Neural cell (in vitro differentiated cells): ENCODE measurements at regions not wholly inside any gene's neighbourhood (a gene's known extent, or its start where the extent isn't known, plus 50 kb on each side); places are given as distances from the start of the nearest gene placed in this dataset.

Experiments
- H2AFZ ChIP-seq: fragments of 200-600, 300-800 bp; sonication (generic), shearing (Covaris generic); 2 replicates; pipeline ENCODE4 v1.6.0; 2014; ENCODE audit warnings: low read depth, mild to moderate bottlenecking, antibody characterized with exemption, low read length, moderate library complexity
- H3F3A ChIP-seq: fragments of 200-600 bp; shearing (Covaris generic); 2 replicates; pipeline ENCODE4 v1.6.1; 2016; ENCODE audit warnings: mild to moderate bottlenecking, moderate library complexity, mixed read lengths, antibody characterized with exemption, low read length; ENCODE audit not compliant: insufficient read depth, poor library complexity, severe bottlenecking
- H3K27ac ChIP-seq: fragments of 200-600, 300-800 bp; sonication (generic), shearing (Covaris generic); 2 replicates; pipeline ENCODE4 v1.5.1; 2014; ENCODE audit warnings: mild to moderate bottlenecking, low read length, moderate library complexity
- H3K27me3 ChIP-seq: fragments of 300-800, 200-600 bp; sonication (generic), shearing (Covaris generic); 2 replicates; pipeline ENCODE4 v1.6.0; 2014; ENCODE audit warnings: mild to moderate bottlenecking, low read depth, low read length, moderate library complexity; ENCODE audit not compliant: insufficient read depth
- H3K36me3 ChIP-seq: fragments of 300-800, 200-600 bp; sonication (generic), shearing (Covaris generic); 2 replicates; pipeline ENCODE4 v1.5.1; 2014; ENCODE audit warnings: mild to moderate bottlenecking, antibody characterized with exemption, low read length, moderate library complexity; ENCODE audit not compliant: insufficient read depth
- H3K4me2 ChIP-seq: fragments of 300-800, 200-600 bp; sonication (generic), shearing (Covaris generic); 2 replicates; pipeline ENCODE4 v1.6.0; 2014; ENCODE audit warnings: mild to moderate bottlenecking, low read length
- H3K4me3 ChIP-seq: fragments of 300-800, 200-600 bp; sonication (generic), shearing (Covaris generic); 2 replicates; pipeline ENCODE4 v1.5.1; 2014; ENCODE audit warnings: mild to moderate bottlenecking, low read length, moderate library complexity
- H3K79me2 ChIP-seq: fragments of 200-600 bp; shearing (Covaris generic); replicated peaks from 2 replicates; pipeline ENCODE4 v1.6.0; 2014; ENCODE audit warnings: mild to moderate bottlenecking, low read length, moderate library complexity; ENCODE audit not compliant: insufficient read depth
- H3K9ac ChIP-seq: fragments of 300-800, 200-600 bp; sonication (generic), shearing (Covaris generic); 2 replicates; pipeline ENCODE4 v1.6.1; 2016; ENCODE audit warnings: mild to moderate bottlenecking, low read length, mixed read lengths
- H3K9me2 ChIP-seq: fragments of 200-600 bp; shearing (Covaris generic); 2 replicates; pipeline ENCODE4 v1.6.1; 2016; ENCODE audit warnings: mild to moderate bottlenecking, low read length, mixed read lengths; ENCODE audit not compliant: insufficient read depth
- H3K9me3 ChIP-seq: fragments of 200-600, 300-800 bp; sonication (generic), shearing (Covaris generic); 2 replicates; pipeline ENCODE4 v1.6.1; 2016; ENCODE audit warnings: mild to moderate bottlenecking, mixed run types, low read length, moderate library complexity, mixed read lengths
- H4K20me1 ChIP-seq: fragments of 200-600 bp; shearing (Covaris generic); 2 replicates; pipeline ENCODE4 v1.6.1; 2016; ENCODE audit warnings: mild to moderate bottlenecking, mixed run types; ENCODE audit not compliant: insufficient read depth
- EP300 ChIP-seq: fragments of 450-650 bp; conservative IDR thresholded peaks from 2 replicates; pipeline ENCODE4 v1.6.1; 2014; ENCODE audit warnings: antibody characterized with exemption, mild to moderate bottlenecking, moderate library complexity; ENCODE audit not compliant: poor library complexity, severe bottlenecking
- EZH2 ChIP-seq: fragments of 200-600, 300-800 bp; shearing (Covaris generic), sonication (generic); IDR thresholded peaks from 2 replicates; pipeline ENCODE4 v1.6.1; 2014; ENCODE audit warnings: antibody characterized with exemption, low read length, borderline replicate concordance, mild to moderate bottlenecking; ENCODE audit not compliant: insufficient read depth, poor library complexity, severe bottlenecking
- MXI1 ChIP-seq: fragments of 450-650 bp; conservative IDR thresholded peaks from 2 replicates; pipeline ENCODE4 v1.6.1; 2014; ENCODE audit warnings: antibody characterized with exemption, mild to moderate bottlenecking; ENCODE audit not compliant: poor library complexity, severe bottlenecking
- POLR2AphosphoS5 ChIP-seq: IDR thresholded peaks from 2 replicates; pipeline ENCODE4 v1.6.1; 2012
- RAD21 ChIP-seq: fragments of 450-650 bp; conservative IDR thresholded peaks from 2 replicates; pipeline ENCODE4 v1.6.1; 2014; ENCODE audit warnings: antibody characterized with exemption, mild to moderate bottlenecking, moderate library complexity
- REST ChIP-seq: IDR thresholded peaks from 2 replicates; pipeline ENCODE4 v1.6.1; 2012; ENCODE audit warnings: borderline replicate concordance
- SMC3 ChIP-seq: fragments of 450-650 bp; conservative IDR thresholded peaks from 2 replicates; pipeline ENCODE4 v1.6.1; 2014; ENCODE audit warnings: antibody characterized with exemption, mild to moderate bottlenecking, moderate library complexity; ENCODE audit not compliant: poor library complexity
- TAF1 ChIP-seq: IDR thresholded peaks from 2 replicates; pipeline ENCODE4 v1.6.1; 2012; ENCODE audit warnings: low read depth
- TF ChIP-seq, protein P1 (sequence below): fragments of 450-650 bp; IDR thresholded peaks from 2 replicates; pipeline ENCODE4 v1.5.1; 2014; ENCODE audit warnings: antibody characterized with exemption, mild to moderate bottlenecking, moderate library complexity; ENCODE audit not compliant: poor library complexity, severe bottlenecking

DNA sequence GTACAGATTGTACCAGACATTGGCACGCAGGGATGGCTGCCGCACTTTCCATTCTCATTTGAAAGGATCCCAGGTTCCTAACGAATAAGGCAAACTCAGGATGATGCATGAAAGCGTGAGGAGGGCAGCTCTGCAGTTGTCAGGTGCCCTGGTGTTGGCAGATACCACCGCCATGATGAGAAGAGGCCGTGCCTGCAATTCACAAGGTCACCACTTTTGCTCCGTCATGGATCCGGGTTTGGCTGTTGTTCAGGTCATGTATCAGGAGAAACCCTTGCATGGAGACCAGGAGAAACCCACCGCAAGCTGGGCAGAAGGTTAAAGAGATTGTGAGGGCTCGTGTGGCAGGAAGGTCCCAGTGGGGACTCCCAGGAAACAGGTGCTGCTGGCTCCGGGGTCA is 233.2 kb downstream of the KLF6 start:
- Histone ChIP-seq H3K36me3 (no peaks in the 10 kb centered on the region), H3K79me2 (no peaks in the 10 kb centered on the region), H3K4me3 (no peak overlapping the region), H3K9ac (no peak overlapping the region), H3K27ac (no peak overlapping the region), H4K20me1 (no peaks in the 10 kb centered on the region), H3K27me3 (no peaks in the 10 kb centered on the region), H3K9me3 (no peaks in the 10 kb centered on the region), H3K4me2 (no peak overlapping the region), H2AFZ (no peak overlapping the region), H3F3A (no peaks in the 10 kb centered on the region), H3K9me2 (no peaks in the 10 kb centered on the region)
- no peak for TF ChIP-seq EZH2
- no peak for TF ChIP-seq SMC3
- no peak for TF ChIP-seq MXI1
- no peak for TF ChIP-seq TAF1
- no peak for TF ChIP-seq POLR2AphosphoS5
- TF ChIP-seq, protein P1, sequence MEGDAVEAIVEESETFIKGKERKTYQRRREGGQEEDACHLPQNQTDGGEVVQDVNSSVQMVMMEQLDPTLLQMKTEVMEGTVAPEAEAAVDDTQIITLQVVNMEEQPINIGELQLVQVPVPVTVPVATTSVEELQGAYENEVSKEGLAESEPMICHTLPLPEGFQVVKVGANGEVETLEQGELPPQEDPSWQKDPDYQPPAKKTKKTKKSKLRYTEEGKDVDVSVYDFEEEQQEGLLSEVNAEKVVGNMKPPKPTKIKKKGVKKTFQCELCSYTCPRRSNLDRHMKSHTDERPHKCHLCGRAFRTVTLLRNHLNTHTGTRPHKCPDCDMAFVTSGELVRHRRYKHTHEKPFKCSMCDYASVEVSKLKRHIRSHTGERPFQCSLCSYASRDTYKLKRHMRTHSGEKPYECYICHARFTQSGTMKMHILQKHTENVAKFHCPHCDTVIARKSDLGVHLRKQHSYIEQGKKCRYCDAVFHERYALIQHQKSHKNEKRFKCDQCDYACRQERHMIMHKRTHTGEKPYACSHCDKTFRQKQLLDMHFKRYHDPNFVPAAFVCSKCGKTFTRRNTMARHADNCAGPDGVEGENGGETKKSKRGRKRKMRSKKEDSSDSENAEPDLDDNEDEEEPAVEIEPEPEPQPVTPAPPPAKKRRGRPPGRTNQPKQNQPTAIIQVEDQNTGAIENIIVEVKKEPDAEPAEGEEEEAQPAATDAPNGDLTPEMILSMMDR: no peak
- TF ChIP-seq RAD21: no peak
- TF ChIP-seq REST: no peak
- TF ChIP-seq EP300: no peak

DNA sequence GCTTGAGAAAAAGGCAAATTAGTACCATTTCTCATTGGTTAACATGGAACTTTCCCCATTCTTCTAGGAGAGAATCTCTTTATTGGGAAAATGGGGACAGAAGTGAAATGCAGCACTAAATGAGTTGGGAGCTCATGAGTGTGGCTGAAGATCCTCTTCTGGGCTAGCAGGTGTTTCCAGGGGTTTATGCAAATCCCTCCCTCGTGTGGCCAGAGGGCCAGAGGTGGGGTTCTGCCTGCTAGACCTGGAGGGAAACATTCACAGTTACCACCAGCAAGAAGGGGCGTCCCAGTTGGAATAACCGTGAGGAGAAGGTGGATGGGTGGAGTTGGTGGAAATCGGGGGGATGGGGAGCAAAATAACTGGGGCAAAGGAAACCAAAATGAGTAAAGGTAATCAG is 235.9 kb downstream of the KLF6 start:
- Histone ChIP-seq H3K79me2 (no peaks in the 10 kb centered on the region), H3K36me3 (no peaks in the 10 kb centered on the region), H3K4me2 (no peak overlapping the region), H3K9ac (no peak overlapping the region), H3K9me3 (no peaks in the 10 kb centered on the region), H3K4me3 (no peak overlapping the region), H3F3A (no peaks in the 10 kb centered on the region), H2AFZ (no peak overlapping the region), H4K20me1 (no peaks in the 10 kb centered on the region), H3K27ac (no peak overlapping the region), H3K27me3 (no peaks in the 10 kb centered on the region), H3K9me2 (no peaks in the 10 kb centered on the region)
- TF ChIP-seq, protein P1: no peak
- no peak for TF ChIP-seq EZH2
- no peak for TF ChIP-seq POLR2AphosphoS5
- no peak for TF ChIP-seq RAD21
- no peak for TF ChIP-seq EP300
- no peak for TF ChIP-seq REST
- TF ChIP-seq MXI1: no peak
- TF ChIP-seq TAF1: no peak
- no peak for TF ChIP-seq SMC3
